Kidney tubule cell (primary cell): ENCODE measurements at regions not wholly inside any gene's neighbourhood (a gene's known extent, or its start where the extent isn't known, plus 50 kb on each side); places are given as distances from the start of the nearest gene placed in this dataset.
"Not testable (repeated sequence)": the region's sequence is repeated elsewhere in the genome, so short reads cannot be mapped to it uniquely, and the experiment has no call there.

Source experiments
- DNase-seq: peaks from one replicate; pipeline ENCODE4 v3.0.0-alpha.2; 2018; ENCODE audit warnings: low spot score

DNA sequence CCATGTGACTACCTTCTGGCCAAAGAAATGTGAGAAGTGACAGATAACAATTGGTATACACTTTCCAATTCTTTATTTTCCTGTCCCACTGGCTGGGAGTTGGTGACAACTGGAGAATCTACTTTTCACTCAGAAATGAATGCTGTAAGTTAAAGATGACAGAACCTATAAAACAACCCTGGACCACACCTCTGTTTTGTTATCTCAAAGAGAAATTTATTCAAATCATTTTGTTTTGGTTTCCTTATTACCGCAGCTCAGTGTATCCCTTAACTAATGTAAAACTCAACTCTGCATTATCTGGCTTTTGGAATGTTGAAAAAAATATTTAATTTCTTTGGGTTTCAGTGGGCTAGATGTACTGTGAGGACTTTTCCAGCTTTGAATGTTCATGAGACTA is 469.8 kb downstream of the PCDH7 start:
- no peak for DNase-seq

DNA sequence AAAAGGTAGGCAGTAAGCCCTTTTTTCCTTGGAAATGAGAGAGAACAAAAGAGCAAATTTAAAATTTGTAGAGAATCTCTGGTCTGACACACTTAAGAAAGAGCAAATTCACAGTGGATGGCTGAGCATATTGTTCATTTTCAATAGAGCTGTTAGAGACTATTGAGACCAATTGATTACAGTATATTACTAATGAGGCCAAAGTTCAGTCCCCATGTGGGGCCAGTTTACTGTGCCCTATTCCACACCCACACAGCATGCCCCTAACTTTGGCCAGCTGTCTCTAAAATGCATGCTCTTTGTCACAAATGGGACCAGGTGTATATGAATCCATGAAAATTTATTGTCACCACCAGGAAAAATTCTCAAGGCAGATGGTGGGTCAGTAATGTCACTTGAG is 470.5 kb downstream of the PCDH7 start:
- no peak for DNase-seq

DNA sequence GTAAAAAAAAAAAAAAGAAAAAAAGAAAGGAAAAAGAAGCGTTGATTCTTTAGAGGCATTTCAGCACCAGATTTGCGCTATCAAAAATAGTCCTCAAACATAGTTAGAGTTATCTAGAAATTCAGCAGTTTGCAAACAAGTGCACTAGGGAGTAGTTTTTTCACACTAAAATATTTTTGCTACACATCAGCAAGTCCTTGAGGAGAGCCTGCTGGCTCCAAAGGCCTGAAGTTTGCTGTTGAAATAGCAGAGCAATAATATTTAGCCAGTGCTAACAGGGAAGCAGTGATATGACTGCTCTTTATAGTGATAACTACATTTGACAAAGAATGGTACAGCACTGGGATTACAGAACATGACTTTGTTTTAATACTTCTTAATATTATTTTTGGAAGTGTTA is 472.2 kb downstream of the PCDH7 start:
- no peak for DNase-seq

DNA sequence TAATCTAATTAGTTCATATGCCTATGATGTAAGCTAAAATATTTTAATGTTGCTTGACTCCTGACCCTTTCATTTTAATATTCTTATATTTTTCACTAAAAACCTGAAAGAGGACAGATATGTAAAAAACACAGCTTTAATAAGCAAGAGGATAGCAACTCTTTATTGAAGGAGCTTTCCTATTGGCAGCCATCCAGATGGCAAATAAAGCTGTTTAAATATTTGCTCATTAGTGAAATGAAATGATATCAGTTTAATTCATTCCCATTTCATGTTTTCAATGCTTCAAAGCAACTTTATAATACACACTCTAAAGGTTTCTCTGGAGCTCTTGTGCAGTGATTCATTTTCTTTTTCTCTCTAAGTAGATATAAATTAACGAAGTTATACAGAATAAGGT is 473.4 kb downstream of the PCDH7 start:
- no peak for DNase-seq

DNA sequence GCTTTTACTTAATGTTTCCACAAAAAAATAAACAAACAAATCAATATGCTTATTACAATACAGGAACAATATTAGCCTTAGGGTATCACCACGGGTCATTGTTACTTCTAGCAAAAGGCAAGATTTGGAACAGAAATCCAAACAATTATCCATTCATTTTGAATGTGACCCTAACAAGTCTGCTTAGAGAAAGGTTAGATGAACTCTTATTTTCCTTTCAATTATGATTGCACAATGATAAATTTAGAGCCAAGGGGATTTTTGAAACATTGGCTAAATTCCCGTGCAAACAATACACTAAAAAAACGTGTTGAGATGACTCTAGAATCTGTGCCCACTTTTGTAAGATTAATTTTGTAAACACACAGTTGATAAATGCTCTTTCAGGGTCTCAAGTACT is 474.7 kb downstream of the PCDH7 start:
- DNase-seq, result no peak

DNA sequence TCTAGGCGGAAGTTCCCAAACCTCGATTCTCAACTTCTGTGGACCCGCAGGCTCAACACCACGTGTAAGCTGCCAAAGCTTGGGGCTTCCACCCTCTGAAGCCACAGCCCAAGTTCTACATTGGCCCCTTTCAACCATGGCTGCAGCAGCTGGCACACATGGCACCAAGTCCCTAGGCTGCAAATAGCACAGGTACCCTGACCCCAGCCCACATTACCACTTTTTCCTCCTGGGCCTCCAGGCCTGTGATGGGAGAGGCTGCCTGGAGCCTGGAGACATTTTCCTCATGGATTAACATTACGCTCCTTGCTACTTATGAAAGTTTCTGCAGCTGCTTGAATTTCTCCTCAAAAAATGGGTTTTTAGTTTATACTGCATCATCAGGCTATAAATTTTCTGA is 479.5 kb downstream of the PCDH7 start:
- DNase-seq, result no peak

DNA sequence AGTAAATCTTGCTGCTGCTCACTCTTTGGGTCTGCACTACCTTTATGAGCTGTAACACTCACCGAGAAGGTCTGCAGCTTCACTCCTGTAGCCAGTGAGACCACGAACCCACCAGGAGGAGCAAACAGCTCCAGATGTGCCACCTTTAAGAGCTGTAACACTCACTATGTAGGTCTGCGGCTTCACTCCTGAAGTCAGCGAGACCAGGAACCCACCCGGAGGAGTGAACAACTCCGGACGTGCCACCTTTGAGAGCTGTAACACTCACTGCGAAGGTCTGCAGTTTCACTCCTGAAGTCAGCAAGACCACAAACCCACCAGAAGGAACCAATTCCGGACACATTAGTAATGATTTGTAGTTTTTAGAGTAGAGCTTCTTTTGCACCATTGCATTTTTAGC is 481.9 kb downstream of the PCDH7 start:
- not testable (repeated sequence) for DNase-seq

DNA sequence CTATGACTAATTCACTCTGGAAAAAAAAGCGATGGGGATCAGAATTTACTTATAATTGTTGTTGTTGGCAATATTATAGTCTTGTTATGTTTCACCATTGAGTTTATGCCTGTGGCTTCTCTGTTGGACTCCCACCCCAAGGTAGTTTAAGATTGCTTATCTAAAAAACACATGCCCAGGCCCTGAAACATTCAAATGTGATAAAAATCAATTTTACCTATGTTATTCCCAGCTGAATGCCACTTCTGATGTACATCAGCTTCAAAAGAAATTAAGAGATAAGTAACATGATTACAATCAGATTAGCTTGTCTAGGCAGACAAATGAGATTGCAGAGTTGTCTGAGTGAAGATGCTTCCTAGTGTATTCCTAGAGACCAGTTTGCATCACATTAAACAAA is 484.7 kb downstream of the PCDH7 start:
- no peak for DNase-seq

DNA sequence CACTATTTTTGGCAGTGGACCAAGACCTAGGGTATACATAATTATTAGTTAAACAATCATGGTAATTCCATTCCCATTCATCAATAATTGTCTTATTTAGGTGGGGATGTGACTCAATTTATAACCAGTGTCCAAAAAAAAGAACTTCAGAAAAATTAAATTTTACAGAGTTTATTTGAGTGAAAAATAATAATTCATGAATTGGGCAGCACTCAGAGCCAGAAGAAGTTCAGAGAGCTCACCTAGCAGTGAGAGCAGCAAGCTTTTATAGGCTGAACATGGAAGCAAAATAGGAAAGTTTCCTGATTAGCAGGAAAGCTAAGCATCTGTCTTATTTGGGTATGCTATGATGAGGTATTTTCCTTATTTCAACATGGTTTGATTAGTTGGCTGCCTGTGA is 500.8 kb downstream of the PCDH7 start:
- no peak for DNase-seq

DNA sequence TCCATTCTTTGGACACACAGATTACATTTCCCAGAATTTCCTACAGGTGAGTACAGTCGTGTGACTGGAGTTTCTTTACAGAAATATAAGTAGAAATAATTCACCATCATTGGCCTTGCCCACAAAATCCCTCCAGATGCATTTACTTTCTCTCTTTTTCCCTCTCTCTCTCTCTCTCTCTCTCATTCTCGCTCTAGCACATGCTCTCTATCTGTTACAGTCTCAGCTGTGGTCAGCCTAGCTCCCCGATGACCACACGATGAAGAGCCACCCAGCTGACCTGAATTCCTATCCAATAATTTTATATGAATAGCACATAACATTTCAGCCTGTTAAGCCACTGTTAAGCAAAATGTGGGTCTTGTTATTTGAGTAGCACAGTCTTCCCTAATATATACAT is 507.9 kb downstream of the PCDH7 start:
- DNase-seq, result no peak

DNA sequence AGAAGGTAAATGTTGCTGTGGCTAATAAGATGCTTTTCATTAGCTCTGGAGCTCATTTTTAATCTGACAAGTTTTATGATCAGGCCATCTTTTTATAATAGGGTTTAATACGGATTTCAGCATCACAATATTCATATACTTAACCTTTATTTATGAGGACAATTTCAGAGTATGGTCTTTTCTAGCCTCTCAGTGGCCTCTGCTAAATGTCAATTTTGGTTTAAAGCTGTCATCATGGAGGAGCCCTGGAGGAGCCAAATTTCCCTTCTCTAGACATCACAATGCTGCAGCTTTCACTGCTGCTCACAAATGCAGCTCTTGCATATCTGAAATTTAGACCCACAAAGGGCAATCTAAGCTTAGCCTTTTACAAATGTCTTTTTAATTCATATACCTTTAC is 510.4 kb downstream of the PCDH7 start:
- DNase-seq, result no peak

DNA sequence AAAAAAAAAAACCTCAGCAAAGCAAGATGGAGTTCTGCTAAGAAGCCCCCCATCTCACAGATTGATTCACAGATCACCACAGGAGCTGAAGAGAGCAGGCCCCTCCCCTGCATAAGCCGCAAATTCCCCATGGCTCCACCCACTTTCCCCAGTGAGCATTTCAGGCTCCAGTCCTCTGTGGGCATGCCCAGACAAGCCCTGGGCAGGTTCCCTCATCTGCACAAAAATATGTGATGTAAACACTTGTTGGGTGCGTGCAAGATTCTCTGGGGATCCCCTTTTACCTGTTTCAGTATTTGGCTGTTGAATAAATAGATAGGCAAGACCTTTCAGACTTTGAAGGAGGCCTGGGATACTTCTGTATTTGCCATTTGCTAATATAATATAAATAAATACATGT is 514.3 kb downstream of the PCDH7 start:
- DNase-seq, result no peak

DNA sequence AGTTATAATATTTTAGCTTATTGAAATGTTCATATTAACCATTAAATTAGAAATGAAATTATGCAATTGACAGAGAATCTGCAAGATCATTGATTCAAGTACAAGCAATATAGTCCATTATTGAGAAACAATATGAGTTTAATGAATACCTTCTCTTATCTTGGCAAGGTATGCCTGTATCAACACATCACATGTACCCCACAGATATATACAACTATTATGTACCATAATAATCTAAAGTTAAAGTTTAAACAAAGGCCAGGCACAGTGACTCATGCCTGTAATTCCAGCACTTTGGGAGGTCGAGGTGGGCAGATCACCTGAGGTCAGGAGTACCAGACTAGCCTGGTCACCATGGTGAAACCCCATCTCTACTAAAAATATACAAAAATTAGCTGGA is 514.7 kb downstream of the PCDH7 start:
- DNase-seq, result no peak

DNA sequence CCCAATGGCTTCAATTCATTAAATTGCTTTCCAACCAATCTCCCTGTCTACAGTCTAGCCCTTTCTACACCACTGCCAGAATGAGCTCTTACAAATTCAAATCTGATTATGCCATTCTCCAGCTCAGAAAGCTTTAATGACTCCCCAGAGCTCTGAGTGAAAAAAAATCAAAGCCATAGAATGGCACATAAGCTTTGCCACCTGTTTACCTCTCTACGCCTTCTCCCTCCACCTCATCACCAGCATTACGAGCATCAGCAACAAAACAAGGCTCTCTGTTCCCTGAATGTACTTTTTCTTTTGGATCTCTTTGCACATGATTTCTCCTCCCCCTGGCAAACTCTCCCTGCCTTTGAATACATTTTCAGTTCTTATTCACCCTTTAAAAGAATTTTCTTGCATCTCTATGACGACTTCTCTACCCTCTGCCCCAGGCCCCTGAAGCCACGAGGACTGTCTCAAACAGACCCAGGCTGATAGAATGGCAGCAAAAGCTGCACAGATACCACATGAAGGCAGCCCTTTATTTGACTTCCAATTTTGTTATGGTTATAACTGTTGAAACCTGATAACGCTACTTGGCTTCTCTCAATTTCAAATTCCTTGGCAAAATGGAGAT is 516.0 kb downstream of the PCDH7 start:
- DNase-seq, result no peak

DNA sequence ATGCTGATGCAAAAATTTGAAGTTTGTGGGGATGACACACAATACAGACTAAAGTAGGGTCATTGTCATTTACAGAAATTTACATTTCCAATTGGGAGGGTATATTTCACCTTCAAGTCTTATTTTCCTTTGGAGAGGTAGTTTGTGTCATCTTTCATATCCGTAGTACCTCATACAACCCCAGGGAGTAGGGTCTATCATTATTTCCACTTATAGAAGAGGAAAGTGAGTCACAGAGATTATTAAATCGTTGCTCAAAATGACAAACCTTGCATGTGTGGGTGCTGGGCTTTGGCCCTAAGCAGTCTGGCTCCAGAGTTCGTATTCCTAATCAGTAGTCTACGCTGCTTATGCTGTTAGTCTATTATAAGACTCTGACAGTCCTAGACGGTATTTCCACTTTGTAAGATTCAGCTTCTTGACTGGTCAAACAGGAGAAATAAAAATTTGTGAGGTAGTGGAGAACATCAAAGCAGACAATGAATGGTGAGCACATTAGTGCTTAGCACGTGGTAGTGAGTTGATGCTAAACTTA is 516.5 kb downstream of the PCDH7 start:
- no peak for DNase-seq

DNA sequence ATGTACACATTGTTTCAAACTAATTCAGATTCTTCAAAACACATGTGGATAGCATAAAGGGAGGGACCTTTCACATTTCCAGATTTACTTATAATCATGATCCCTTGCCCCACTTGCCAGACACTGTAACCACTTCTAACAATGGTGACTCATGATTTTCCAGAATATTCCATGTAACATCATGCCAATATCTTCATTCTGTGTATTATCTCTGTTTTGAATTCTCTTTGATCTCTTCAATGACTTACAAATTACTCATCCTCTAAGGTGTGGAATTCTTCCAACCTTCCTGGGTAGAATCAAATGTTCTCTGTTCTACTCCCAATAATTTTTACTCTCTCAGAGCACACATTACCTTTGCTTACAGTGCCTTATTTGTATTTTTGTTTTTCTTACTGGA is 517.1 kb downstream of the PCDH7 start:
- DNase-seq, result no peak

DNA sequence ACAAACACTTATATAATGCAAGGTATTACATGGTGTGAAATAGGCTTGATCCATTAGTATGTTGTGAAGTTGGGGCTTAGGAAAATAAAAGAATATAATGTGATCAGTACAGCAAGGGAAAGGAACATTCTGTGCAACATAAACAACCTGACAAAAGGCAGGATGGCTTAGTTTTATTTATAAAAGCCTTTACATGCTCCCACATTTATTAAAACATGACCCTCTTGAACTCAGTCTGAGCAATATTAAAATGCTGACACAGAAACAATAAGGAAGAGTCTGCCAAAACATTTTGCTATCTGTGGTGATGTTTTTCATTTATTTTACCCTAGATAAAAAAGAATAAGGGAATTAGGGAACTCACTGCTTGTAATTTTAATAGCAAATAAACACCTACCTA is 519.7 kb downstream of the PCDH7 start:
- no peak for DNase-seq

DNA sequence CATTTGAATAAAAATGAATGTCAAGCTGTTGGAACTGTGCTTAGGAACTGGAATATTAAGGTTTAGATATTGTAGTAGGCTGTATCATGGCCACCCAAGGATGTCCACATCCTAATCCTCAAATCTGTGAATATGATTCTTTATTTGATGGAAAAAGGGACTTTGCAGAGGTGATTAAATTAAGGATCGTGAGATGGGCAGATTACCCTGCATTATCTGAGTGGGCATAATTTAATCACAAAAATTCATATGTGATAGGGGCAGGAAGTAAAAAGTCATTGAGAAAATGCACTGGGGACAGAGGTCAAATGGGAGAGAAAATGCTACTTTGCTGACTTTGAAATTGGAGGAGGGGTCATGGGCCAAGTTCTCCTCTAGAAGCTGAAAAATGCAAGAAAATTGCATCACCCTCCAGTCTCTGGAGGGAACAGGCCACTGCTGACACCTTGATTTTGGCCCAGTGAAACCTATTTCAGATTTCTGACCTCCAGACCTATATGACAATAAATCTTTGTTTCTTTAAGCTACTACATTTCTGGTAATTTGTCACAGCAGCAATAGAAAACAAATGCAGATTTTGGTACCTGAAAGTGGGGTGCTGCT is 521.4 kb downstream of the PCDH7 start:
- DNase-seq, result no peak

DNA sequence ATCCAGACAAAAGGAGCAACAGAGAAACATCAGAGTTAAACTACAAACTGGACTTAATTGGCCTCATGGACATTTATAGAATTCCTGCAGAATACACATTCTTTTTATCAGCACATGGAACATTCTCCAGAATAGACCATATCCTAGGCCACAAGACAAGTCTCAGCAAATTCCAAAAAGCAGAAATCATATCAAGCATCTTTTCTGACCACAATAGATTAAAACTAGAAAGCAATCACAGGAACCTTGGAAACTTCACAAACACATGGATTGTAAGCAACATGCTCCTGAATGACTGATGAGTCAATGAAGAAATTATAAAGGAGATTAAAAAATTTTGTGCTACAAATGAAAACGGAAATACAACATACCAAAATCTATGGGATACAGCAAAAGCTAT is 526.7 kb downstream of the PCDH7 start:
- no peak for DNase-seq

DNA sequence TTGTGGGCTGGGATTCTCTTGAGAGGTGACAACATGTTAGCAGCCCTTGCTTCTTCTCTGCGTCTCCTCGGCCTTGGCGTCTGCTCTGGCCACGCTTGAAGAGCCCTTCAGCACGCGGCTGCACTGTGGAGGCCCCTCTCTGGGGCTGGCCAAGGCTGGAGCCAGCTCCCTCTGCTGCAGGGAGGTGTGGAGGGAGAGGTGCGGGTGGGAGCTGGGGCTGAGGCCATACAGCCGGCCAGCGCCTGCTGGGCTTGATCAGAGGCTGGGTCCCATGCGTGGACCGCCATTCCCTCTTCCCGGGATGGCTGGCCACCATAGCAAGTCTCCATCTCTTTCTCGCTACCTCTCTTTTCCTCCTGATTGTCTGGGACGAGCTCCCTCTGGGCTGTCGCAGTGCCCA is 539.0 kb downstream of the PCDH7 start:
- no peak for DNase-seq

DNA sequence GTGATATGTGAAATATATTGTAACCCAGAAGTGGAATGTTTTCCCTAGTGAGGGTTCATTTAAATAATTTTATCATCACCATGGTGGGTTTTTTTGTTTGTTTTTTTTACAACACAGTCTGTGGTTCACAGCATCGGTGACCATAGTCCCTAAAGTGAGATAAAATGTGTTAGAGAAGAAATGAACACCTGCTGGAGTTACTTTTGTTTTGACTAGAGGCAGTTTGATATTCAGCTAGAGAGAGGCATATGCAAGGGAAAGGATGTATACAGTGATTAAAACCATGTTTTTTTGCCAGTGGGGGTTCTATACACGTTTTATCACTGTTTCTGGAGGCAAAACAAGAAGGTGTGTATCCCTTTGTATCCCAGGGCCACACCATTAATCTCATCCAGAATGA is 541.5 kb downstream of the PCDH7 start:
- DNase-seq, result no peak

DNA sequence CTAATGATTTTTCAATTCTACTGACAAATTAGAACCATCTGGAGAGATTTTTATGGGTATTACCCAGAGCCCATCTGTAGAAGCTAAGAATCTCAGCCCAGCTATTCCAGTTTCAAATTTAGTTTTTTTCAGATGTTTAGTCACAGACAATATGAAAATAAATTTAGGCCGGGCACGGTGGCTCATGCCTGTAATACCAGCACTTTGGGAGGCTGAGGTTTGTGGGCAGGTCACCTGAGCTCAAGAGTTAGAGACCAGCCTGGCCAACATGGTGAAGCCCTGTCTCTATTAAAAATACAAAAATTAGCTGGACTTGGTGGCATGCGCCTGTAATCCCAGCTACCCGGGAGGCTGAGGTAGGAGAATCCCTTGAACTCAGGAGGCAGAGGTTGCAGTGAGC is 545.9 kb downstream of the PCDH7 start:
- DNase-seq, result not testable (repeated sequence)

DNA sequence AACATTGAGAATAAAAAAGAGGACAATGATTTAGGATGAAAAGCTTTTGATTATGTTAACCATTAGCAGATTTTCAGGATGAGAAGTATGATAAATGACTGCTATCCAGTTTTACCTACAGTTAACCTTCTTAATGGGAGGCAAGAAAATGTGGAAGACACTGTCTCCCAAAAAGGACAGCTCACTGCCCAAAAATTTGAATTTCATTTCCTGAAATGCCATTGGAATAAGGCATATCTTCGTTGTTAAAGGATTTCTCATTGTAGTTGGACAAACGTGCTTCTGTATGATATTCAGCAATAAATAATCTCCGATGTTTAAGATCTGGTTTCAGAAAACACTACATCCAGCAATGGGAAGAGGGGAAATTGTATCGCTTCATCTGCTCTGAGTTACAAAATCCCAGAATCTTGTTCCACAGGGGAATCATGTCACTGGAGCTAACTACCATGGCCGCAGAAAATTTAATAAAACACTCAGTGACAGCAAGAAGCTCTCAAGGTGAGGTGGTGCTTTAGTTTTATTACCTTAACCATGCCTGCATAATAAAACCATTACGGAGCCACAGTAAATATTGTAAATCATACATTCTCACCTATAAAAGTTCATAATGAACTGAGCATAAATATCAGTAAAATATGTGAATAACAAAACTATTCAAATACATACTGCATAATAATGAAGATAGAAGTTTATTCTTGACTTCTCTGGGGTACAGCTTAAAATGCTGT is 552.3 kb downstream of the PCDH7 start:
- no peak for DNase-seq

DNA sequence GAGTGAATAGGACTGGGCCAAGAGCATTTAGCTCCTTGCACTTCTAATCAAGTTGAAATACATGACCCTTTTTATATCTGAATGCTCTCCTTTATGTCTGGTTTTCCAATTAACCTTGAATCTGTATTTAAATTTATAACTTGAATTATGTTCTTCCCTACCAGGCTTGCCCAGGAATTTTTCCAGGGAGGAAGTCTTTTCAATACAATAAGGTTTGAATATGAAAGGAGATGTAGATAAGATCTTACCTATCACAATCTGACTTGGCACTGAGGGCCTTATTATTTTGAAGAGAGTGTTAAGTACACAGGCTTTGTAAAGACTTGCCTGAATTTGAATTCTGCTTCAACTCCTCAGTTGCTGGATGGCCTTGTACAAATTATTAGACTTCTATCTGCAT is 555.7 kb downstream of the PCDH7 start:
- DNase-seq, result no peak
